Stimulated activated CD4-positive, alpha-beta T cell treated with anti-CD3 and anti-CD28 coated beads, Interleukin-1b, Interleukin-23, amount 100 ng/mL, for 1 hour (primary cell): ENCODE measurements at regions not wholly inside any gene's neighbourhood (a gene's known extent, or its start where the extent isn't known, plus 50 kb on each side); places are given as distances from the start of the nearest gene placed in this dataset.
"Not testable (repeated sequence)": the region's sequence is repeated elsewhere in the genome, so short reads cannot be mapped to it uniquely, and the experiment has no call there.

ENCODE experiments used
- DNase-seq, 2 donors: peaks; one replicate each; pipeline ENCODE4 v3.0.0-alpha.2; 2020; ENCODE audit warnings: low read depth in 2 of 2

- no peak for DNase-seq
Measured at GRCh38 chr12:42030588-42030987, 114.1 kb downstream of the GXYLT1 start.

GRCh38 chr12:42027546-42027945, 117.1 kb downstream of the GXYLT1 start:
- DNase-seq = no peak

GRCh38 chr12:42024495-42024830, 120.2 kb downstream of the GXYLT1 start:
- DNase-seq = no peak

GRCh38 chr12:42023733-42024494, 120.8 kb downstream of the GXYLT1 start:
- DNase-seq = peak; percentile 19 to 49

GRCh38 chr12:42021937-42022336, 122.7 kb downstream of the GXYLT1 start:
- DNase-seq = not testable (repeated sequence)

- DNase-seq = no peak
Measured at GRCh38 chr12:42021469-42021868, 123.2 kb downstream of the GXYLT1 start.

- DNase-seq = no peak
Measured at GRCh38 chr12:42020226-42020625, 124.4 kb downstream of the GXYLT1 start.

GRCh38 chr12:42019746-42020145, 124.9 kb downstream of the GXYLT1 start:
- no peak for DNase-seq

- no peak for DNase-seq
Measured at GRCh38 chr12:42017051-42017450, 127.6 kb downstream of the GXYLT1 start.

GRCh38 chr12:42015051-42015461, 129.6 kb downstream of the GXYLT1 start:
- DNase-seq = no peak

GRCh38 chr12:42012501-42012900, 132.2 kb downstream of the GXYLT1 start:
- DNase-seq = not testable (repeated sequence)

- DNase-seq = no peak
Measured at GRCh38 chr12:42010715-42011114, 134.0 kb downstream of the GXYLT1 start.

GRCh38 chr12:42010257-42010656, 134.4 kb downstream of the GXYLT1 start:
- DNase-seq = no peak

GRCh38 chr12:42008996-42009395, 135.7 kb downstream of the GXYLT1 start:
- no peak for DNase-seq

- no peak for DNase-seq
Measured at GRCh38 chr12:42003031-42003430, 141.6 kb downstream of the GXYLT1 start.

GRCh38 chr12:42002563-42002962, 142.1 kb downstream of the GXYLT1 start:
- DNase-seq = no peak

- no peak for DNase-seq
Measured at GRCh38 chr12:41998436-41998835, 146.2 kb downstream of the GXYLT1 start.

GRCh38 chr12:41993283-41993682, 151.4 kb downstream of the GXYLT1 start:
- DNase-seq = no peak

GRCh38 chr12:41992692-41993215, 151.9 kb downstream of the GXYLT1 start:
- DNase-seq = no peak

- DNase-seq = no peak
Measured at GRCh38 chr12:41992022-41992421, 152.7 kb downstream of the GXYLT1 start.

- no peak for DNase-seq
Measured at GRCh38 chr12:41988715-41989114, 156.0 kb downstream of the GXYLT1 start.

GRCh38 chr12:41986513-41986912, 158.2 kb downstream of the GXYLT1 start:
- DNase-seq = not testable (repeated sequence)

GRCh38 chr12:41983856-41984255, 160.8 kb downstream of the GXYLT1 start:
- DNase-seq = no peak

- no peak for DNase-seq
Measured at GRCh38 chr12:41983394-41983793, 161.3 kb downstream of the GXYLT1 start.
